HG03025 (cell line): ENCODE measurements at regions not wholly inside any gene's neighbourhood (a gene's known extent, or its start where the extent isn't known, plus 50 kb on each side); places are given as distances from the start of the nearest gene placed in this dataset.
A peak's percentile ranks its signal among the peaks of the same experiment; 100 is the strongest.

Source experiments
- ATAC-seq: cut with Tn5 transposase; IDR thresholded peaks from one replicate; pipeline ENCODE4 v1.9.1; 2021; ENCODE audit warnings: mild to moderate bottlenecking, moderate library complexity; ENCODE audit not compliant: unreplicated experiment, low FRiP score

GRCh38 chr6:102411796-102412195, 1018.3 kb downstream of the GRIK2 start:
- no peak for ATAC-seq

GRCh38 chr6:102407886-102408741, 1014.6 kb downstream of the GRIK2 start:
- ATAC-seq: no peak

GRCh38 chr6:102405860-102406259, 1012.4 kb downstream of the GRIK2 start:
- no peak for ATAC-seq

- peak; percentile 55 for ATAC-seq
Measured at GRCh38 chr6:102402635-102403329, 1009.3 kb downstream of the GRIK2 start.

GRCh38 chr6:102398788-102399390, 1005.4 kb downstream of the GRIK2 start:
- ATAC-seq: no peak

GRCh38 chr6:102390541-102390940, 997.0 kb downstream of the GRIK2 start:
- ATAC-seq: no peak

GRCh38 chr6:102389994-102390393, 996.5 kb downstream of the GRIK2 start:
- ATAC-seq: no peak

GRCh38 chr6:102387326-102388033, 994.0 kb downstream of the GRIK2 start:
- ATAC-seq: no peak

GRCh38 chr6:102381203-102381602, 987.7 kb downstream of the GRIK2 start:
- no peak for ATAC-seq

- no peak for ATAC-seq
Measured at GRCh38 chr6:102356170-102356569, 962.7 kb downstream of the GRIK2 start.

- no peak for ATAC-seq
Measured at GRCh38 chr6:102355578-102355977, 962.1 kb downstream of the GRIK2 start.

GRCh38 chr6:102352552-102352951, 959.0 kb downstream of the GRIK2 start:
- no peak for ATAC-seq

- no peak for ATAC-seq
Measured at GRCh38 chr6:102344769-102345168, 951.3 kb downstream of the GRIK2 start.

- no peak for ATAC-seq
Measured at GRCh38 chr6:102340311-102340710, 946.8 kb downstream of the GRIK2 start.

GRCh38 chr6:102333736-102334135, 940.2 kb downstream of the GRIK2 start:
- no peak for ATAC-seq

GRCh38 chr6:102327697-102328225, 934.3 kb downstream of the GRIK2 start:
- ATAC-seq: no peak

- no peak for ATAC-seq
Measured at GRCh38 chr6:102313699-102314098, 920.2 kb downstream of the GRIK2 start.

- no peak for ATAC-seq
Measured at GRCh38 chr6:102309700-102310099, 916.2 kb downstream of the GRIK2 start.

GRCh38 chr6:102300350-102300749, 906.8 kb downstream of the GRIK2 start:
- no peak for ATAC-seq

- ATAC-seq: no peak
Measured at GRCh38 chr6:102298051-102298450, 904.5 kb downstream of the GRIK2 start.
